ENCODE measurements at regions not wholly inside any gene's neighbourhood (a gene's known extent, or its start where the extent isn't known, plus 50 kb on each side); places are given as distances from the start of the nearest gene placed in this dataset.
A peak's percentile ranks its signal among the peaks of the same experiment; 100 is the strongest.
"Not testable (repeated sequence)": the region's sequence is repeated elsewhere in the genome, so short reads cannot be mapped to it uniquely, and the experiment has no call there.

- DNase-seq (ENCODE audit: low read depth, low spot score), result no peak
Observed at GRCh38 chr2:126050991-126051736, 604.8 kb upstream of the GYPC start.

- DNase-seq (ENCODE audit: low read depth, low spot score), result not testable (repeated sequence)
Observed at GRCh38 chr2:126051737-126052240, 604.2 kb upstream of the GYPC start.

- peak; percentile 93 for DNase-seq (ENCODE audit: low read depth, low spot score)
Observed at GRCh38 chr2:126059379-126059778, 596.6 kb upstream of the GYPC start.

GRCh38 chr2:126085011-126085795 is 570.8 kb upstream of the GYPC start:
- no peak for DNase-seq (ENCODE audit: low read depth, low spot score)

GRCh38 chr2:126100962-126101361 is 555.0 kb upstream of the GYPC start:
- DNase-seq (ENCODE audit: low read depth, low spot score), result no peak

GRCh38 chr2:126106006-126106405 is 550.0 kb upstream of the GYPC start:
- no peak for DNase-seq (ENCODE audit: low read depth, low spot score)

GRCh38 chr2:126107883-126108282 is 548.1 kb upstream of the GYPC start:
- DNase-seq (ENCODE audit: low read depth, low spot score), result no peak

GRCh38 chr2:126115975-126116374 is 540.0 kb upstream of the GYPC start:
- DNase-seq (ENCODE audit: low read depth, low spot score), result no peak

- DNase-seq (ENCODE audit: low read depth, low spot score), result no peak
Observed at GRCh38 chr2:126117886-126118285, 538.1 kb upstream of the GYPC start.

- DNase-seq (ENCODE audit: low read depth, low spot score), result peak; percentile 4
Observed at GRCh38 chr2:126145752-126146151, 510.2 kb upstream of the GYPC start.

- no peak for DNase-seq (ENCODE audit: low read depth, low spot score)
Observed at GRCh38 chr2:126154256-126154785, 501.6 kb upstream of the GYPC start.

- peak; percentile 36 for DNase-seq (ENCODE audit: low read depth, low spot score)
Observed at GRCh38 chr2:126160950-126161349, 495.0 kb upstream of the GYPC start.

GRCh38 chr2:126172631-126173184 is 483.2 kb upstream of the GYPC start:
- DNase-seq (ENCODE audit: low read depth, low spot score), result peak; percentile 11

GRCh38 chr2:126175222-126175621 is 480.7 kb upstream of the GYPC start:
- DNase-seq (ENCODE audit: low read depth, low spot score), result no peak

GRCh38 chr2:126177479-126177878 is 478.5 kb upstream of the GYPC start:
- DNase-seq (ENCODE audit: low read depth, low spot score), result no peak

- DNase-seq (ENCODE audit: low read depth, low spot score), result peak; percentile 4
Observed at GRCh38 chr2:126187668-126188067, 468.3 kb upstream of the GYPC start.

GRCh38 chr2:126189527-126189926 is 466.4 kb upstream of the GYPC start:
- no peak for DNase-seq (ENCODE audit: low read depth, low spot score)

GRCh38 chr2:126200538-126200937 is 455.4 kb upstream of the GYPC start:
- DNase-seq (ENCODE audit: low read depth, low spot score), result no peak

GRCh38 chr2:126208266-126208665 is 447.7 kb upstream of the GYPC start:
- no peak for DNase-seq (ENCODE audit: low read depth, low spot score)

- DNase-seq (ENCODE audit: low read depth, low spot score), result no peak
Observed at GRCh38 chr2:126212735-126213134, 443.2 kb upstream of the GYPC start.

GRCh38 chr2:126219081-126219480 is 436.9 kb upstream of the GYPC start:
- DNase-seq (ENCODE audit: low read depth, low spot score), result no peak

GRCh38 chr2:126220331-126220730 is 435.6 kb upstream of the GYPC start:
- DNase-seq (ENCODE audit: low read depth, low spot score), result no peak

All from ELF-1 (cell line).